GM12865 (cell line): ENCODE measurements at regions not wholly inside any gene's neighbourhood (a gene's known extent, or its start where the extent isn't known, plus 50 kb on each side); places are given as distances from the start of the nearest gene placed in this dataset.

Experiments used
- DNase-seq: peaks from one replicate; pipeline ENCODE4 v3.0.0; 2010; ENCODE audit warnings: low read depth
- H3K4me3 ChIP-seq: 2 replicates; pipeline ENCODE4 v1.5.1; 2011; ENCODE audit warnings: mild to moderate bottlenecking, low read depth, low read length, control low read depth
- CTCF ChIP-seq: IDR thresholded peaks from 2 replicates; pipeline ENCODE4 v1.5.1; 2011; ENCODE audit warnings: low read length, control low read depth, low read depth, inconsistent platforms; ENCODE audit not compliant: insufficient read depth; ENCODE audit errors: missing control alignments

DNA sequence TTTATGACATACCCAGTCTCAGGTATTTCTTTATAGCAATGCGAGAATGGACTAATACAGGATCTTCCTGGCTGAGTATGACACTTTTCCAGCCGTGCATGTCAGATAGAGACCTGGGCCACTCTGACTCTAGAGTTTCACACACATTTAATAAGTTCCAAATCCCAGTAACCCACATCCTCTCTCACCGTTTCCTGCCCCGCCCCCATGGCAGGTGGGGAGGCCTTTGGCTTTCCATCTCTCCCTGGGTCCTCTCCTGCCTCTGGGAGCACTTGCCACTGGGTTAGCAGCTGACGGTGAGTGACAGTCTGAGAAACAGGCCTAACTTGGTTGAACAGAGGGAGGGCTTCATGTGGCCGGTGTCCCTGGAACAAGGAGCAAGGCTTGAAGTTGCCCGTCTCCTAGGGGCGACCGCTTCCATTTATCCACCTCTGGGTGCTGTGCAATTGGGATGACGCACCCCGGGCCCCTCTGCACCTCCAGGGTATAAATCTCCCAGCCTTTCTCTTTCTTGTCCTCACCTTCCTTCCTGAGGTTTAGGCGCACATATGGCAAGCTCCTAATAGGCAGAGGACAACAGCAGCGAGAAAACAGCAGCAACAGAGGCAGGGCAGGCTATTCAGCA is 152.7 kb upstream of the HDAC4 start:
- no peak for DNase-seq
- TF ChIP-seq CTCF, result no peak
- H3K4me3 ChIP-seq, result no peak overlapping the region

DNA sequence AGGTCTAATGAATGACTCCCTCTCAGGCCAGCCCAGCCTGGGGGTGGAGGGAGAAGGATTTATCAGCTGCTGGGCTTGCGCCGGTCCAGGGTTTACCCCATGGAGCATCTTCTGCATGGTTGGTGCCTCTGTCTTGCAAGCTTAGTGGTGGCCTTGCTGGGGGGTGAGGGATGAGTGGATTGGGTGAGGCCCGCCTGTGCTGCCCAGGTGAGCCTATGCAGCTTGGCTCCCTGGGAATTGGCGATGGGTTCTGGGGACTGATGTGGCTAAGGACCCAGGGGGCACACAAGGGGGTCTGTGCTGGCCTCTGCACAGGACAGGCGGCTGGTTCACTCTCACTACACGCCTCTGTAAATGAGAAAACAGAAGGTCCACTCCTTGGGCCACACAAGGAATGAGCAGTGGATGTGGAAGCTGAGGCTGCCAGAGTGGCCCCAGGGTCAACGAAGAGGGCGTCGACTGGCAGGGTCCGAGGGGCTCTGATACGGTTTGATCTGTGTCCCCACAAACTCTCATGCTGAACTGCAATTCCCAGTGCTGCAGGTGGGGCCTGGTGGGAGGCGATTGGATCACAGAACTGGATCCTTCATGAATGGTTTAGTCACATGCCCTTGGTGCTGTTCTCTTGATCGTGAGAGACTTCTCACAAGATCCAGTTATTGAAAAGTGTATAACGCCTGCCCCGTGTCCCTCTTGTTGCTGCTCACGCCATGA is 151.6 kb upstream of the HDAC4 start:
- TF ChIP-seq CTCF, result no peak
- DNase-seq, result no peak
- no peak overlapping the region for H3K4me3 ChIP-seq

GRCh38 chr2:239551206-239551605 is 150.4 kb upstream of the HDAC4 start:
- H3K4me3 ChIP-seq, result no peak overlapping the region
- no peak for TF ChIP-seq CTCF
- no peak for DNase-seq

GRCh38 chr2:239550357-239550756 is 149.5 kb upstream of the HDAC4 start:
- no peak for DNase-seq
- H3K4me3 ChIP-seq, result no peak overlapping the region
- no peak for TF ChIP-seq CTCF

- TF ChIP-seq CTCF, result no peak
- no peak overlapping the region for H3K4me3 ChIP-seq
These were observed 149.0 kb upstream of the HDAC4 start for GRCh38 chr2:239549711-239550255.

GRCh38 chr2:239548965-239549595 is 148.3 kb upstream of the HDAC4 start:
- H3K4me3 ChIP-seq, result no peak overlapping the region
- TF ChIP-seq CTCF, result no peak
- DNase-seq, result no peak

More at GRCh38 chr2:239549711-239550255, 149.0 kb upstream of the HDAC4 start:
- DNase-seq, result no peak
